ENCODE measurements at regions not wholly inside any gene's neighbourhood (a gene's known extent, or its start where the extent isn't known, plus 50 kb on each side); places are given as distances from the start of the nearest gene placed in this dataset.

DNA sequence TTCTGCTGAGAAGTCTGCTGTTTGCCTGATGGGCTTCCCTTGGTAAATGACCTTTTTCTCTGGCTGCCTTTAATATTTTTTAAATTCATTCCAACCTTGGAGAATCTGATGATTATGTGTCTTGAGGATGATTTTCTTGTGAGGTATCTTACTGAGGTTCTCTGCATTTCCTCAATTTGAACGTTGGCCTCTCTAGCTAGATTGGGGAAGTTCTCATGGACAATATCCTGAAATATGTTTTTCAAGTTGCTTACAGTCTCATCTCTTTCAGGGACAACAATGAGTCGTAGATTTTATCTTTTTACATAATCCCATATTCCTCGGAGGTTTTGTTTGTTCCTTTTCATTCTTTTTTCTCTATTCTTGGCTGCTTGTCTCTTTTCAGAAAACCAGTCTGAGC, 208.4 kb downstream of the KIF20B start:
- TF ChIP-seq ETV6 (CRISPR knock-in tag; IDR thresholded peaks at IDR 0.05) (no peak), ATF1 (CRISPR knock-in tag; IDR thresholded peaks at IDR 0.05) (no peak), SMAD3 (CRISPR knock-in tag; IDR thresholded peaks at IDR 0.05; ENCODE audit: borderline replicate concordance) (no peak), ESRRA (CRISPR knock-in tag; IDR thresholded peaks at IDR 0.05; ENCODE audit: borderline replicate concordance) (no peak), JUN (CRISPR knock-in tag; IDR thresholded peaks at IDR 0.05) (no peak)
- TF ChIP-seq, protein P1, sequence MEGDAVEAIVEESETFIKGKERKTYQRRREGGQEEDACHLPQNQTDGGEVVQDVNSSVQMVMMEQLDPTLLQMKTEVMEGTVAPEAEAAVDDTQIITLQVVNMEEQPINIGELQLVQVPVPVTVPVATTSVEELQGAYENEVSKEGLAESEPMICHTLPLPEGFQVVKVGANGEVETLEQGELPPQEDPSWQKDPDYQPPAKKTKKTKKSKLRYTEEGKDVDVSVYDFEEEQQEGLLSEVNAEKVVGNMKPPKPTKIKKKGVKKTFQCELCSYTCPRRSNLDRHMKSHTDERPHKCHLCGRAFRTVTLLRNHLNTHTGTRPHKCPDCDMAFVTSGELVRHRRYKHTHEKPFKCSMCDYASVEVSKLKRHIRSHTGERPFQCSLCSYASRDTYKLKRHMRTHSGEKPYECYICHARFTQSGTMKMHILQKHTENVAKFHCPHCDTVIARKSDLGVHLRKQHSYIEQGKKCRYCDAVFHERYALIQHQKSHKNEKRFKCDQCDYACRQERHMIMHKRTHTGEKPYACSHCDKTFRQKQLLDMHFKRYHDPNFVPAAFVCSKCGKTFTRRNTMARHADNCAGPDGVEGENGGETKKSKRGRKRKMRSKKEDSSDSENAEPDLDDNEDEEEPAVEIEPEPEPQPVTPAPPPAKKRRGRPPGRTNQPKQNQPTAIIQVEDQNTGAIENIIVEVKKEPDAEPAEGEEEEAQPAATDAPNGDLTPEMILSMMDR (IDR thresholded peaks at IDR 0.05), result no peak
- TF ChIP-seq, protein P2, sequence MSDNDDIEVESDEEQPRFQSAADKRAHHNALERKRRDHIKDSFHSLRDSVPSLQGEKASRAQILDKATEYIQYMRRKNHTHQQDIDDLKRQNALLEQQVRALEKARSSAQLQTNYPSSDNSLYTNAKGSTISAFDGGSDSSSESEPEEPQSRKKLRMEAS (CRISPR knock-in tag; IDR thresholded peaks at IDR 0.05), result no peak
- TF ChIP-seq, protein P3, sequence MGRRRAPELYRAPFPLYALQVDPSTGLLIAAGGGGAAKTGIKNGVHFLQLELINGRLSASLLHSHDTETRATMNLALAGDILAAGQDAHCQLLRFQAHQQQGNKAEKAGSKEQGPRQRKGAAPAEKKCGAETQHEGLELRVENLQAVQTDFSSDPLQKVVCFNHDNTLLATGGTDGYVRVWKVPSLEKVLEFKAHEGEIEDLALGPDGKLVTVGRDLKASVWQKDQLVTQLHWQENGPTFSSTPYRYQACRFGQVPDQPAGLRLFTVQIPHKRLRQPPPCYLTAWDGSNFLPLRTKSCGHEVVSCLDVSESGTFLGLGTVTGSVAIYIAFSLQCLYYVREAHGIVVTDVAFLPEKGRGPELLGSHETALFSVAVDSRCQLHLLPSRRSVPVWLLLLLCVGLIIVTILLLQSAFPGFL (CRISPR knock-in tag; IDR thresholded peaks at IDR 0.05; ENCODE audit: borderline replicate concordance), result no peak

Data from WTC11 (cell line).